ENCODE measurements at regions not wholly inside any gene's neighbourhood (a gene's known extent, or its start where the extent isn't known, plus 50 kb on each side); places are given as distances from the start of the nearest gene placed in this dataset.

GRCh38 chr3:76949033-76949432 lies 90.9 kb upstream of the ROBO2 start:
- H4K20me1 ChIP-seq (ENCODE audit: insufficient read depth), result no peaks in the 10 kb centered on the region
- TF ChIP-seq GABPA (IDR thresholded peaks at IDR 0.05; ENCODE audit: low read depth), result no peak
- TF ChIP-seq JUND (IDR thresholded peaks at IDR 0.05), result no peak
- no peak for TF ChIP-seq MAX (IDR thresholded peaks at IDR 0.05; ENCODE audit: low read depth)
- no peak for TF ChIP-seq REST (IDR thresholded peaks at IDR 0.05; ENCODE audit: low read depth, low read length)
- no peak for TF ChIP-seq NFIC (IDR thresholded peaks at IDR 0.05; ENCODE audit: borderline replicate concordance)
- no peak for TF ChIP-seq SIN3A (IDR thresholded peaks at IDR 0.05; ENCODE audit: borderline replicate concordance, low read depth, low read length)
- TF ChIP-seq IRF3 (IDR thresholded peaks at IDR 0.05; ENCODE audit: low read depth, low read length), result no peak
- TF ChIP-seq NRF1 (IDR thresholded peaks at IDR 0.05; ENCODE audit: low read depth, low read length), result no peak
- TF ChIP-seq RCOR1 (IDR thresholded peaks at IDR 0.05; ENCODE audit: low read length), result no peak
- no peak for TF ChIP-seq RAD21 (IDR thresholded peaks at IDR 0.05; ENCODE audit: low read length)
- TF ChIP-seq TEAD4 (IDR thresholded peaks at IDR 0.05; ENCODE audit: borderline replicate concordance, insufficient read depth), result no peak
- H3K27me3 ChIP-seq (ENCODE audit: insufficient read depth), result no peaks in the 10 kb centered on the region
- no peak overlapping the region for H3K4me3 ChIP-seq (ENCODE audit: low read depth in 2 of 2, low read length in 1 of 2)
- no peaks in the 10 kb centered on the region for H3K9me2 ChIP-seq
- no peak overlapping the region for H3K4me2 ChIP-seq
- no peaks in the 10 kb centered on the region for H3F3A ChIP-seq (replicated peaks; ENCODE audit: insufficient read depth)
- no peaks in the 10 kb centered on the region for H3K4me1 ChIP-seq (ENCODE audit: control insufficient read depth in 1 of 2, insufficient read depth in 2 of 2, low read depth in 1 of 2, low read length in 1 of 2)
- 87% methylated on average over 3 of the region's 3 CpGs for WGBS (ENCODE audit: low lambda C conversion rate)
- POLR2A ChIA-PET, result no interaction called here
- H3K79me2 ChIP-seq (ENCODE audit: insufficient read depth), result no peaks in the 10 kb centered on the region
- no peak overlapping the region for H2AFZ ChIP-seq (ENCODE audit: low read depth)
- no peaks in the 10 kb centered on the region for H3K9me3 ChIP-seq
- CTCF ChIA-PET, result no interaction called here
- no peak overlapping the region for H3K27ac ChIP-seq (ENCODE audit: low read depth in 2 of 2, low read length in 1 of 2)
- DNase-seq, result no peak
- no peaks in the 10 kb centered on the region for H3K36me3 ChIP-seq (replicated peaks in 1 of 2; ENCODE audit: control insufficient read depth in 1 of 2, insufficient read depth in 2 of 2, low read length in 1 of 2)
- H3K9ac ChIP-seq, result no peak overlapping the region

GRCh38 chr3:76949462-76949861 lies 90.4 kb upstream of the ROBO2 start:
- no peaks in the 10 kb centered on the region for H3K79me2 ChIP-seq (ENCODE audit: insufficient read depth)
- H3K27me3 ChIP-seq (ENCODE audit: insufficient read depth), result no peaks in the 10 kb centered on the region
- no peaks in the 10 kb centered on the region for H3K4me1 ChIP-seq (ENCODE audit: control insufficient read depth in 1 of 2, insufficient read depth in 2 of 2, low read depth in 1 of 2, low read length in 1 of 2)
- ChIA-PET POLR2A (no interaction called here), CTCF (no interaction called here)
- H4K20me1 ChIP-seq (ENCODE audit: insufficient read depth), result no peaks in the 10 kb centered on the region
- WGBS (ENCODE audit: low lambda C conversion rate), result 67% methylated on average over 9 of the region's 9 CpGs
- no peaks in the 10 kb centered on the region for H3K9me3 ChIP-seq
- H3K9me2 ChIP-seq, result no peaks in the 10 kb centered on the region
- no peak overlapping the region for H2AFZ ChIP-seq (ENCODE audit: low read depth)
- H3K36me3 ChIP-seq (replicated peaks in 1 of 2; ENCODE audit: control insufficient read depth in 1 of 2, insufficient read depth in 2 of 2, low read length in 1 of 2), result no peaks in the 10 kb centered on the region
- no peak overlapping the region for H3K4me2 ChIP-seq
- no peaks in the 10 kb centered on the region for H3F3A ChIP-seq (replicated peaks; ENCODE audit: insufficient read depth)
- H3K9ac ChIP-seq, result no peak overlapping the region
- no peak overlapping the region for H3K27ac ChIP-seq (ENCODE audit: low read depth in 2 of 2, low read length in 1 of 2)
- H3K4me3 ChIP-seq (ENCODE audit: low read depth in 2 of 2, low read length in 1 of 2), result no peak overlapping the region
- no peak for DNase-seq
- TF ChIP-seq JUND (IDR thresholded peaks at IDR 0.05) (no peak), SMC3 (IDR thresholded peaks at IDR 0.05; ENCODE audit: low read depth, low read length) (no peak), ZBTB33 (IDR thresholded peaks at IDR 0.05; ENCODE audit: borderline replicate concordance, low read depth) (no peak), USF2 (IDR thresholded peaks at IDR 0.05; ENCODE audit: borderline replicate concordance, low read depth, low read length) (no peak), MEF2A (IDR thresholded peaks at IDR 0.05; ENCODE audit: borderline replicate concordance, low read depth) (no peak), IRF3 (IDR thresholded peaks at IDR 0.05; ENCODE audit: low read depth, low read length) (no peak), POLR2AphosphoS5 (IDR thresholded peaks at IDR 0.05; ENCODE audit: low read depth, low read length) (no peak), NFIC (IDR thresholded peaks at IDR 0.05; ENCODE audit: borderline replicate concordance) (no peak), CTCF (IDR thresholded peaks at IDR 0.05) (no peak)
